ENCODE measurements at regions not wholly inside any gene's neighbourhood (a gene's known extent, or its start where the extent isn't known, plus 50 kb on each side); places are given as distances from the start of the nearest gene placed in this dataset.

DNA sequence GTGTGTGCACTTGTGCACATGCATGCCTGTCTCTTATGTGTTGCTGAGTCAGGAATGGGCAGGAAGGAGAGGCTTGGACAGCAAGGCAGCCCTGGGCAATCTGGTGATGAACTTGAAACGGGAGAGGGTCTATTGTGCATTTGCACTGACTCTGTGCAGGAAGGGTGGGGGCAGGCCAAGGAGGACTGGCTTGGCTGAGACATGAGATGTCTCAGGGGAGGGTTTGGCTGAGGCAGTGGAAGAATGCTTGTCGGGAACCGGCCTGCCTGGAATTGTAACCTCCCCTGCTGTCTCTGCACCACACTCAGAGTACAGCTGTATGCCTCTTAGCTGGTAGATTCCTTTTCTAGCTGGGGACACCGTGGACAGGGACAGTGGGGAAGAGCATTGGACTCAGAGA is 176.1 kb upstream of the TNP1 start:
- TF ChIP-seq, protein P1, sequence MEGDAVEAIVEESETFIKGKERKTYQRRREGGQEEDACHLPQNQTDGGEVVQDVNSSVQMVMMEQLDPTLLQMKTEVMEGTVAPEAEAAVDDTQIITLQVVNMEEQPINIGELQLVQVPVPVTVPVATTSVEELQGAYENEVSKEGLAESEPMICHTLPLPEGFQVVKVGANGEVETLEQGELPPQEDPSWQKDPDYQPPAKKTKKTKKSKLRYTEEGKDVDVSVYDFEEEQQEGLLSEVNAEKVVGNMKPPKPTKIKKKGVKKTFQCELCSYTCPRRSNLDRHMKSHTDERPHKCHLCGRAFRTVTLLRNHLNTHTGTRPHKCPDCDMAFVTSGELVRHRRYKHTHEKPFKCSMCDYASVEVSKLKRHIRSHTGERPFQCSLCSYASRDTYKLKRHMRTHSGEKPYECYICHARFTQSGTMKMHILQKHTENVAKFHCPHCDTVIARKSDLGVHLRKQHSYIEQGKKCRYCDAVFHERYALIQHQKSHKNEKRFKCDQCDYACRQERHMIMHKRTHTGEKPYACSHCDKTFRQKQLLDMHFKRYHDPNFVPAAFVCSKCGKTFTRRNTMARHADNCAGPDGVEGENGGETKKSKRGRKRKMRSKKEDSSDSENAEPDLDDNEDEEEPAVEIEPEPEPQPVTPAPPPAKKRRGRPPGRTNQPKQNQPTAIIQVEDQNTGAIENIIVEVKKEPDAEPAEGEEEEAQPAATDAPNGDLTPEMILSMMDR (IDR thresholded peaks at IDR 0.05; ENCODE audit: low read depth, low read length): no peak
- H3K4me3 ChIP-seq (ENCODE audit: low read depth, low read length): no peak overlapping the region

DNA sequence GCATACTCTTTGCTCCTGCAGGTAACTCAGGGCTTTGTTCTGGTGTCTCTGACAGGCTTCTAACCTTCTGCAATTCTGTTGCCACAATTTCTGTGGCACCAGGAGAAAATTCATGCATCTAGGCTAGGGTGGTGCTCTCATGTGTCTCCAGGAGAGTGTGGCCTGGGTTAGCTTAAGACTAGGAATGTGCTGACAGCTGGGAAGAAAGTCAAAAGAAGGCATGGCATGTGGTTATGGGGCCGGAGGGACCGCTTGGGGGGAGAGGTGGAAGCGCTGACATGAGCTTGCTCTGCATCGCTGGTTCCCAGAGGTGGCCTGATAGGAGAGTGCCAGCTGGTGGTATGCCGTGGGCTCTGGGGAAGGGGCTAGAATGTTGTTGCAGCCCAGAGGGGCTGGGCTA is 173.3 kb upstream of the TNP1 start:
- TF ChIP-seq, protein P1 (IDR thresholded peaks at IDR 0.05; ENCODE audit: low read depth, low read length): no peak
- H3K4me3 ChIP-seq (ENCODE audit: low read depth, low read length): no peak overlapping the region

- H3K4me3 ChIP-seq (ENCODE audit: low read depth, low read length): no peak overlapping the region
- TF ChIP-seq, protein P1 (IDR thresholded peaks at IDR 0.05; ENCODE audit: low read depth, low read length): no peak
Measured at GRCh38 chr2:217031445-217031844, 171.6 kb upstream of the TNP1 start.

DNA sequence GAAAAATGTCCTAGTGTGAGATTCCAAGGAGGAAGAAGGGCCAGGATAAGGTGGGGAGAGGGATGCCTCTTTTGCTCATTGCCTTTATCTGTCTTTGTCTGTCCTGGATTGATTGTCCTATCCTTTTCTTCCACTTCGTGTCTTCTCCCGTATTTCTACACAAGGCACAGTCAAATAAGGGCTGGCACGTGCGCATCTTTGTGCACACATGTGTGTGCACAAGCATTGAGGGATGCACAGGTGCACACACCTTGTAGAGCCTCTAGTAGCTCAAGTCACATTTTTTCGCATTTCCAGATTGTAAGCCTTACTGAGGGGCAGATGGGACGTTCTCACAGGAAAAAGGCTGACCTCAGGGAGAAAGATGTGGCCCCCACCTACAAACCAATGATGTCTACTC is 170.2 kb upstream of the TNP1 start:
- no peak overlapping the region for H3K4me3 ChIP-seq (ENCODE audit: low read depth, low read length)
- TF ChIP-seq, protein P1 (IDR thresholded peaks at IDR 0.05; ENCODE audit: low read depth, low read length): no peak

- H3K4me3 ChIP-seq (ENCODE audit: low read depth, low read length): no peak overlapping the region
- TF ChIP-seq, protein P1 (IDR thresholded peaks at IDR 0.05; ENCODE audit: low read depth, low read length): no peak
Measured at GRCh38 chr2:217028128-217028527, 168.3 kb upstream of the TNP1 start.

DNA sequence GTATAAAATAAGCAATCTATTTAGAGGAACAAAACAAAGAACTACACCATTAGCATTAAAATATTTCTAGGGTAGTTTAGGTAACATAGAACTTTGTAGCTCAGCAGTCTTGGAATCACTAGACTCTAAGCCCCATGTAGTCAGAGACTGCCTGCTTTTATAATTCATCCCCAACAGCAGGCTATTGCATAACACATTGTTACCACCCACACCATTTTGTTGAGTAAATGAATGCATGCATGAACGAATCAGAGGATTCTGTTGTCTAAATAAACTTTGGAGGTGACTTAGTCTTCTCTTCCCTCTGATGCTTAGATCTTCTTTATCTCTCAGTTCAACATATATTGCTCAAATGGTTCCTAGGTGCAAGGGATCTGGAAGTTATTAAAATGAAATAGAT is 167.6 kb upstream of the TNP1 start:
- no peak overlapping the region for H3K4me3 ChIP-seq (ENCODE audit: low read depth, low read length)
- TF ChIP-seq, protein P1 (IDR thresholded peaks at IDR 0.05; ENCODE audit: low read depth, low read length): no peak

GRCh38 chr2:217026569-217026968 is 166.7 kb upstream of the TNP1 start:
- TF ChIP-seq, protein P1 (IDR thresholded peaks at IDR 0.05; ENCODE audit: low read depth, low read length): no peak
- no peak overlapping the region for H3K4me3 ChIP-seq (ENCODE audit: low read depth, low read length)

Data from WI38 (cell line).